Natural killer cell (primary cell): ENCODE measurements at regions not wholly inside any gene's neighbourhood (a gene's known extent, or its start where the extent isn't known, plus 50 kb on each side); places are given as distances from the start of the nearest gene placed in this dataset.

Source experiments
- ATAC-seq, 3 donors: fragments of 150-1000 bp in 2 of 3; fragments of 200-7000 bp in 1 of 3; cut with Tn5 transposase; 1 replicate in 1 of 3; 2 replicates in 2 of 3; pipeline ENCODE4 v1.10.0; 2021; ENCODE audit warnings: mild to moderate bottlenecking in 2 of 3, moderate library complexity in 2 of 3
- DNase-seq, 2 donors: peaks; one replicate each; pipeline versions ENCODE4 v3.0.0 to v3.0.0-alpha.2; 2013 to 2021; ENCODE audit warnings: mixed read lengths in 1 of 2
- H3K27ac ChIP-seq: one replicate; pipeline ENCODE4 v1.5.1; 2013; ENCODE audit warnings: mild to moderate bottlenecking, low read length
- H3K27me3 ChIP-seq: one replicate; pipeline ENCODE4 v1.6.1; 2013; ENCODE audit warnings: low read length; ENCODE audit not compliant: control insufficient read depth, insufficient read depth
- H3K36me3 ChIP-seq: one replicate; pipeline ENCODE4 v1.6.1; 2013; ENCODE audit warnings: low read length; ENCODE audit not compliant: control insufficient read depth, insufficient read depth
- H3K4me1 ChIP-seq: one replicate; pipeline ENCODE4 v1.6.1; 2013; ENCODE audit warnings: low read length; ENCODE audit not compliant: control insufficient read depth, insufficient read depth
- H3K4me3 ChIP-seq: one replicate; pipeline ENCODE4 v1.5.1; 2013; ENCODE audit warnings: low read length
- H3K9me3 ChIP-seq: one replicate; pipeline ENCODE4 v1.6.1; 2013; ENCODE audit warnings: low read length; ENCODE audit not compliant: control insufficient read depth, insufficient read depth
- H3K27ac Mint-ChIP-seq, 2 donors: one replicate each; pipeline ENCODE4 v1.8.0; 2022; ENCODE audit warnings: mild to moderate bottlenecking in 2 of 2, mixed read lengths in 2 of 2, moderate library complexity in 1 of 2
- H3K27me3 Mint-ChIP-seq, 2 donors: one replicate each; pipeline ENCODE4 v1.8.0; 2022; ENCODE audit warnings: low read depth in 2 of 2, mixed read lengths in 2 of 2
- H3K36me3 Mint-ChIP-seq: one replicate; pipeline ENCODE4 v1.8.0; 2022; ENCODE audit warnings: mixed read lengths
- H3K4me1 Mint-ChIP-seq, 2 donors: one replicate each; pipeline ENCODE4 v1.8.0; 2022; ENCODE audit warnings: mixed read lengths in 2 of 2
- H3K4me3 Mint-ChIP-seq: one replicate; pipeline ENCODE4 v1.8.0; 2022; ENCODE audit warnings: mild to moderate bottlenecking, moderate library complexity, mixed read lengths
- H3K9me3 Mint-ChIP-seq, 2 donors: one replicate each; pipeline ENCODE4 v1.8.0; 2022; ENCODE audit warnings: mixed read lengths in 2 of 2
- WGBS: methylation state at CpG from one replicate; pipeline ENCODE4 v1.1.7; 2013; ENCODE audit warnings: missing lambda C conversion rate; ENCODE audit not compliant: insufficient coverage; 5-methylcytosine and 5-hydroxymethylcytosine counted together
- intact Hi-C: fragments of 100-400 bp; cut with micrococcal nuclease; formaldehyde crosslinking; loops from one replicate; pipeline ENCODE4 v1.14.2; 2022
- TF ChIP-seq, protein P1 (sequence below): fragments of 200-600 bp; IDR thresholded peaks from one replicate; pipeline ENCODE4 v1.8.0; 2022; ENCODE audit warnings: antibody characterized with exemption

- H3K27me3 Mint-ChIP-seq, result peaks cover 3 to 16% of the 10 kb centered on the region in 2 donors
Observed at GRCh38 chr16:50437769-50438437, 69.1 kb upstream of the BRD7 start.

GRCh38 chr16:50436271-50436670, 67.5 kb upstream of the BRD7 start:
- TF ChIP-seq, protein P1, sequence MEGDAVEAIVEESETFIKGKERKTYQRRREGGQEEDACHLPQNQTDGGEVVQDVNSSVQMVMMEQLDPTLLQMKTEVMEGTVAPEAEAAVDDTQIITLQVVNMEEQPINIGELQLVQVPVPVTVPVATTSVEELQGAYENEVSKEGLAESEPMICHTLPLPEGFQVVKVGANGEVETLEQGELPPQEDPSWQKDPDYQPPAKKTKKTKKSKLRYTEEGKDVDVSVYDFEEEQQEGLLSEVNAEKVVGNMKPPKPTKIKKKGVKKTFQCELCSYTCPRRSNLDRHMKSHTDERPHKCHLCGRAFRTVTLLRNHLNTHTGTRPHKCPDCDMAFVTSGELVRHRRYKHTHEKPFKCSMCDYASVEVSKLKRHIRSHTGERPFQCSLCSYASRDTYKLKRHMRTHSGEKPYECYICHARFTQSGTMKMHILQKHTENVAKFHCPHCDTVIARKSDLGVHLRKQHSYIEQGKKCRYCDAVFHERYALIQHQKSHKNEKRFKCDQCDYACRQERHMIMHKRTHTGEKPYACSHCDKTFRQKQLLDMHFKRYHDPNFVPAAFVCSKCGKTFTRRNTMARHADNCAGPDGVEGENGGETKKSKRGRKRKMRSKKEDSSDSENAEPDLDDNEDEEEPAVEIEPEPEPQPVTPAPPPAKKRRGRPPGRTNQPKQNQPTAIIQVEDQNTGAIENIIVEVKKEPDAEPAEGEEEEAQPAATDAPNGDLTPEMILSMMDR, result no peak
- DNase-seq (no peak), ATAC-seq (no peak)
- Mint-ChIP-seq H3K4me1 (no peaks in the 10 kb centered on the region), H3K27ac (no peak overlapping the region), H3K27me3 (peaks cover 12 to 29% of the 10 kb centered on the region in 2 donors), H3K9me3 (peaks cover 0 to 3% of the 10 kb centered on the region in 2 donors), H3K36me3 (peaks cover 8% of the 10 kb centered on the region), H3K4me3 (no peak overlapping the region)
- H3K27me3 ChIP-seq, result no peaks in the 10 kb centered on the region
- 80% methylated on average over 1 of the region's 3 CpGs for WGBS
- H3K36me3 ChIP-seq, result no peaks in the 10 kb centered on the region
- H3K4me1 ChIP-seq, result no peaks in the 10 kb centered on the region
- H3K27ac ChIP-seq, result no peak overlapping the region
- H3K9me3 ChIP-seq, result peaks cover 12% of the 10 kb centered on the region
- intact Hi-C loops, result no loop called here
- H3K4me3 ChIP-seq, result no peak overlapping the region

More at GRCh38 chr16:50437769-50438437, 69.1 kb upstream of the BRD7 start:
- H3K36me3 ChIP-seq, result no peaks in the 10 kb centered on the region
- H3K4me3 ChIP-seq, result no peak overlapping the region
- WGBS, result 90% methylated on average over 13 of the region's 13 CpGs
- Mint-ChIP-seq H3K27ac (no peak overlapping the region), H3K9me3 (peaks cover 0 to 6% of the 10 kb centered on the region in 2 donors), H3K4me3 (no peak overlapping the region), H3K36me3 (peaks cover 8% of the 10 kb centered on the region), H3K4me1 (no peaks in the 10 kb centered on the region)
- no peak overlapping the region for H3K27ac ChIP-seq
- TF ChIP-seq, protein P1, result no peak
- H3K4me1 ChIP-seq, result no peaks in the 10 kb centered on the region
- DNase-seq (no peak), ATAC-seq (no peak)
- intact Hi-C loops, result no loop called here
- H3K27me3 ChIP-seq, result no peaks in the 10 kb centered on the region
- H3K9me3 ChIP-seq, result peaks cover 22% of the 10 kb centered on the region

DNA sequence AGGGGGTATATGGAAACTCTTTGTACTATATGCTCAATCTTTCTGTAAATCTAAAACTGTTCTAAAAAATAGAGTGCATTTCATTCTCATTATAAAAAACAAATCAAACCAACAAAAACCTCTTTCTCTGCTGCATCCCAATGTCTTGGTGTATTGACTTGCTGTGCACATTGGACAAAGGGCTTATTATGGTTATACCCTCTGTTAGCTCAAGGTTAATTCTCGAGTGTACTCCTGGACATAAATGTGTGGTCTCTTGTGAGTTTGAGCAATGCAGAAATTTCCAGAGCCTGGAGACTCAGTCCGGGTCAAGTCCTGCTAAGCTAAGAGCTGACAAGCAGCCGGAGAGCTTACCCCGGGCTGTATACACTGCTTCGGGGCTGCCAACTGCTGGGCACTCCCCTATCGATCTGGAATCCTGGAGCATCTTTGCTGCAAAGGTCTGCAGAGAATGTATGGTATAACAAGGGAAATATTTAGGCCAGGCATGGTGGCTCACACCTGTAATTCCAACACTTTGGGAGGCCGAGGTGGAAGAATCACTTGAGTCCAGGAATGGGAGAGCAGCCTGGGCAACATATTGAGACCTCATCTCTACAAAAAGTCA, 66.2 kb upstream of the BRD7 start:
- Histone ChIP-seq H3K4me3 (no peak overlapping the region), H3K27me3 (no peaks in the 10 kb centered on the region), H3K36me3 (no peaks in the 10 kb centered on the region), H3K4me1 (no peaks in the 10 kb centered on the region), H3K9me3 (peaks cover 2% of the 10 kb centered on the region), H3K27ac (no peak overlapping the region)
- peaks cover 0 to 3% of the 10 kb centered on the region in 2 donors for H3K9me3 Mint-ChIP-seq
- H3K27me3 Mint-ChIP-seq, result peaks cover 12 to 36% of the 10 kb centered on the region in 2 donors
- H3K4me1 Mint-ChIP-seq, result no peaks in the 10 kb centered on the region
- WGBS, result 89% methylated on average over 7 of the region's 7 CpGs
- no peak overlapping the region for H3K27ac Mint-ChIP-seq
- no peak overlapping the region for H3K4me3 Mint-ChIP-seq
- ATAC-seq (no peak), DNase-seq (no peak)
- intact Hi-C loops, result no loop called here
- TF ChIP-seq, protein P1, result no peak
- peaks cover 8% of the 10 kb centered on the region for H3K36me3 Mint-ChIP-seq
